HG03439 (cell line): ENCODE measurements at regions not wholly inside any gene's neighbourhood (a gene's known extent, or its start where the extent isn't known, plus 50 kb on each side); places are given as distances from the start of the nearest gene placed in this dataset.
A peak's percentile ranks its signal among the peaks of the same experiment; 100 is the strongest.

Experiments
- ATAC-seq: cut with Tn5 transposase; IDR thresholded peaks from one replicate; pipeline ENCODE4 v1.9.1; 2021; ENCODE audit warnings: mild to moderate bottlenecking, moderate library complexity; ENCODE audit not compliant: unreplicated experiment

GRCh38 chrX:76228499-76228898, 55.6 kb downstream of the PBDC1 start:
- no peak for ATAC-seq

DNA sequence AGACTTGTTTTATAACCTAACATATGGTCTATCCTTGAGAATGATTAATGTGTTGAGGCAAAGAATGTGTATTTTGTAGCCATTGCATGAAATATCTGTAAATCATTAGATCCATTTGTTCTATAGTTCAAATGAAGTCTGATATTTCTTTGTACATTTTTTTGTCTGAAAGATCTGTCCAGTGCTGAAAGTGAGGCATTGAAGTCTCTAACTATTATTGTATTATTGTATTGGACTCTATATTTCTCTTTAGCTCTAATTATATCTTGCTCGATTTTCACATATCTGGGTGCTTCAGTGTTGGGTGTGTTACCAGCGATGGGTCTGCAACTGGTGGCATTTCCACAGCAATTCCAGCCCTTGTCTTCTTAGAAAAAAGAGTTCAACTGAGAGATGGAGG, 76.0 kb downstream of the PBDC1 start:
- ATAC-seq: no peak

DNA sequence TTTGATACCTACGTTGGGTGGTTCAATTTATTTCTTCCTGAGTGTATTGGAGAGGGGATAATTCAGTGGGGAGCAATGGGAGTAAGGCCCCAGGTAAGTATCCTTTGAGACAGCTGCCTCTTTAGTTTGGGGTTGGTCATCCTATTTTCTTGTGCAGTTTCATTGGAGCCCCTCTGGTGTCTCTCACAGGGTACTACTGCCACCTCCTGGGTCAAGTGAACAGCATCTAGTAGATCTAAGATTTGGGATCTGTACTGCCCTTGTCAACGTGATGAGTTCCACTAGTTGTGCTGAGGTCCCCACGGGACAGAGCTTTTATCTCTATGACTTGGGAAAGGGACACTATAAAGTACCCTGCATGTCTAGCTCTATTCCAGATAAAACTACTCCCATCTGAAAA, 80.6 kb downstream of the PBDC1 start:
- peak; percentile 84 for ATAC-seq

DNA sequence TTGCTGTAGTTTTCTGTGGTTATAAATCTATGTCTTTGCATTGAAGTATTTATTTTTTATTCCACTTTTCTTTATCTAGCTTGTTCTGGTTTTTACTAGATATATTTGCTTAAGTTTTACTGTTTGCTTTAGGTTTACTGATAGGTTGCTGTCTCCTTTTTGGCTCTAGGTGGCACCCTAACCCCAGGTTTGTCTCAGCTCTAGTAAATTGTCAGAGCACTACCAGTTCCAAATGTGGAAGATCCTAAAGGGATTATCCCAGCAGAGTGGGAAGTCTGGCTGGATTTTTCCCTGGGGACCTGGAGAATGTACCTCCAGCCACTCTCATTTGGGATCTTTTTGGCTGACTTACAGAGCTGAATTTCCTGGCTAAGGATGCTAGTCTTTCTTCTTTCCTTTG, 106.1 kb downstream of the PBDC1 start:
- no peak for ATAC-seq
